Stomach (tissue), 8 donors: ENCODE measurements at regions not wholly inside any gene's neighbourhood (a gene's known extent, or its start where the extent isn't known, plus 50 kb on each side); places are given as distances from the start of the nearest gene placed in this dataset.

Experiments
- DNase-seq, 2 donors: peaks; one replicate each; pipeline versions ENCODE4 v3.0.0 to v3.0.0-alpha.2; 2013 to 2019
- H3K27ac ChIP-seq, 5 donors: fragments of 200-600 bp in 4 of 5; sonication (generic) in 4 of 5; one replicate each; pipeline ENCODE4 v1.5.1; 2013 to 2019; ENCODE audit warnings: mild to moderate bottlenecking in 1 of 5, moderate library complexity in 1 of 5
- H3K27me3 ChIP-seq, 3 donors: fragments of 200-600 bp; sonication (generic); one replicate each; pipeline ENCODE4 v1.5.1; 2017 to 2019; ENCODE audit warnings: mixed run types in 1 of 3
- H3K36me3 ChIP-seq, 4 donors: fragments of 200-600 bp; sonication (generic); 1 replicate in 3 of 4; 2 replicates in 1 of 4; pipeline ENCODE4 v1.5.1; 2016 to 2019
- H3K4me1 ChIP-seq, 4 donors: fragments of 200-600 bp; sonication (generic); one replicate each; pipeline ENCODE4 v1.5.1; 2016 to 2019
- H3K4me3 ChIP-seq, 4 donors: fragments of 200-600 bp; sonication (generic) in 3 of 4; one replicate each; pipeline ENCODE4 v1.5.1; 2016 to 2019; ENCODE audit warnings: mild to moderate bottlenecking in 1 of 4
- H3K9me3 ChIP-seq, 4 donors: fragments of 200-600 bp; sonication (generic); one replicate each; pipeline ENCODE4 v1.5.1; 2016 to 2019
- CTCF ChIP-seq, 7 experiments: fragments of 450-650 bp in 4 of 7; fragments of 200-600 bp in 3 of 7; sonication (generic) in 3 of 7; IDR thresholded peaks; one replicate each; pipeline ENCODE4 v1.5.1; 2016 to 2019; ENCODE audit warnings: antibody characterized with exemption in 7 of 7, control low read depth in 2 of 7, mild to moderate bottlenecking in 1 of 7
- EP300 ChIP-seq: sonication (generic); formaldehyde crosslinking; IDR thresholded peaks from one replicate; pipeline ENCODE4 v1.6.1; 2017; ENCODE audit warnings: antibody characterized with exemption
- POLR2A ChIP-seq, 4 donors: fragments of 450-650 bp; IDR thresholded peaks; one replicate each; pipeline ENCODE4 v1.6.1; 2016; ENCODE audit warnings: antibody characterized with exemption in 4 of 4, control low read depth in 2 of 4, mild to moderate bottlenecking in 1 of 4, moderate library complexity in 1 of 4
- POLR2AphosphoS5 ChIP-seq, 3 donors: sonication (generic); formaldehyde crosslinking; IDR thresholded peaks; one replicate each; pipeline ENCODE4 v1.6.1; 2016; ENCODE audit warnings: antibody characterized with exemption in 3 of 3
- WGBS, 5 donors: extraction: QIAGEN DNeasy Blood & Tissue Kit in 3 of 5; methylation state at CpG; one replicate each; pipeline versions ENCODE4 v1.1.5 to v1.1.7; 2013 to 2018; 5-methylcytosine and 5-hydroxymethylcytosine counted together
- intact Hi-C: fragments of 100-400 bp; cut with DNase I; formaldehyde crosslinking; loops from one replicate; pipeline ENCODE4 v1.15.1; 2023; ENCODE audit warnings: low total_unique reads
- donor health status: healthy with polysubstance abuse.
- donor health status: Bipolar disorder and iron deficiency.
- donor health status: healthy.

- TF ChIP-seq EP300 = no peak
- no peak for TF ChIP-seq POLR2AphosphoS5 (IDR thresholded peaks at IDR 0.05)
- TF ChIP-seq POLR2A (IDR thresholded peaks at IDR 0.05) = no peak
- TF ChIP-seq CTCF (IDR thresholded peaks at IDR 0.05) = no peak
- no peaks in the 10 kb centered on the region for H3K36me3 ChIP-seq
- intact Hi-C loops = no loop called here
Measured at GRCh38 chr12:107360033-107360432, 266.7 kb upstream of the CRY1 start.

DNA sequence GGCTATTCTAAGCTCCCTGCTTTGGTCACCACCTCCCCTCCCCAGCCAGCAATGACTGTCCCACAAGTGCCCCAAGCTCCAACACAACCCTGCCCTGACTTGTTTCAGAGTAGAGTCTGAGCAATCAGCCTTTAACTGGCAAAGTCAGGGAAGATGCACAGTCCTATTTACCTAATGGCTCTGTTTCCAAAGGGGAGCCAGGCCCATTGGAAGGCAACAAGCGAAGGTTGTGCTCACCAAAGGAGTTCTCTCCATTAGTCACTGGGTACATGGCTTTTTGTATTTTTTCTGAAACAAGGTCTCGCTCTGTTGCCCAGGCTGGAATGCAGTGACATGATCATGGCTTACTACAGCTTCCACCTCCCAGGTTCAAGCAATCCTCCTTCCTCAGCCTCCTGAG, 267.1 kb upstream of the CRY1 start:
- no peaks in the 10 kb centered on the region for H3K4me1 ChIP-seq
- peaks cover 0 to 4% (median 0%) of the 10 kb centered on the region in 3 donors for H3K27me3 ChIP-seq
- WGBS, 5 donors = 85 to 95% (median 93%) methylated on average over 2 of the region's 2 CpGs
- DNase-seq = no peak
- H3K36me3 ChIP-seq = no peaks in the 10 kb centered on the region
- TF ChIP-seq CTCF (IDR thresholded peaks at IDR 0.05) (no peak), POLR2AphosphoS5 (IDR thresholded peaks at IDR 0.05) (no peak), EP300 (no peak), POLR2A (IDR thresholded peaks at IDR 0.05) (no peak)
- H3K27ac ChIP-seq = no peak overlapping the region
- H3K9me3 ChIP-seq = no peaks in the 10 kb centered on the region
- H3K4me3 ChIP-seq = no peak overlapping the region
- intact Hi-C loops = no loop called here

More at GRCh38 chr12:107360033-107360432, 266.7 kb upstream of the CRY1 start:
- Histone ChIP-seq H3K4me1 (no peaks in the 10 kb centered on the region), H3K27ac (no peak overlapping the region), H3K9me3 (no peaks in the 10 kb centered on the region), H3K4me3 (no peak overlapping the region), H3K27me3 (peaks cover 0 to 6% (median 0%) of the 10 kb centered on the region in 3 donors)
- no peak for DNase-seq

GRCh38 chr12:107361970-107362369, 268.6 kb upstream of the CRY1 start:
- Histone ChIP-seq H3K27me3 (no peaks in the 10 kb centered on the region), H3K4me3 (no peak overlapping the region), H3K36me3 (no peaks in the 10 kb centered on the region), H3K4me1 (no peaks in the 10 kb centered on the region), H3K9me3 (no peaks in the 10 kb centered on the region), H3K27ac (no peak overlapping the region)
- 76 to 95% (median 82%) methylated on average over 2 of the region's 2 CpGs for WGBS, 5 donors
- no peak for DNase-seq
- TF ChIP-seq CTCF (IDR thresholded peaks at IDR 0.05) (no peak), EP300 (no peak), POLR2A (IDR thresholded peaks at IDR 0.05) (no peak), POLR2AphosphoS5 (IDR thresholded peaks at IDR 0.05) (no peak)
- intact Hi-C loops = no loop called here

DNA sequence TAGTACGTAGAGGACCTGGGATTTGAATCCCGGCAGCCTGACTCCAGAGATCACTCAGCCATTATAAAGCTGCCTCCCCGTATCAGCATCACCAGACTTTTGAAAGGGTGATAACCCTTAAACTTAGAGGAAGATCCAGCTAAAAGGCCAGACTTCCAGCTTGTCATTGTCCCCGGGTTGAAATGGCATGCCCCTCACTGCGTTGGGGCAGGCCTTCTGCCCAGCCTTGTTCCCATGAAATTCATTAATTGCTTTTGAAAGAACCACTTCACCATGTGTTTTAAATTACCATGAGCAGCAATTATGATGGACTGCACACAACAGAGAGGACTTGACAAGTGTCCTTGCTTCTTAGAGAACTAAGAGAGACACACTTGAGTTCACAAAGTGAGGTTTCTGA, 269.6 kb upstream of the CRY1 start:
- intact Hi-C loops = no loop called here
- H3K36me3 ChIP-seq = no peaks in the 10 kb centered on the region
- no peak for DNase-seq
- no peaks in the 10 kb centered on the region for H3K27me3 ChIP-seq
- 80 to 90% (median 86%) methylated on average over 5 of the region's 5 CpGs for WGBS, 5 donors
- no peak for TF ChIP-seq EP300
- no peak overlapping the region for H3K27ac ChIP-seq
- no peak overlapping the region for H3K4me3 ChIP-seq
- no peaks in the 10 kb centered on the region for H3K9me3 ChIP-seq
- no peaks in the 10 kb centered on the region for H3K4me1 ChIP-seq

DNA sequence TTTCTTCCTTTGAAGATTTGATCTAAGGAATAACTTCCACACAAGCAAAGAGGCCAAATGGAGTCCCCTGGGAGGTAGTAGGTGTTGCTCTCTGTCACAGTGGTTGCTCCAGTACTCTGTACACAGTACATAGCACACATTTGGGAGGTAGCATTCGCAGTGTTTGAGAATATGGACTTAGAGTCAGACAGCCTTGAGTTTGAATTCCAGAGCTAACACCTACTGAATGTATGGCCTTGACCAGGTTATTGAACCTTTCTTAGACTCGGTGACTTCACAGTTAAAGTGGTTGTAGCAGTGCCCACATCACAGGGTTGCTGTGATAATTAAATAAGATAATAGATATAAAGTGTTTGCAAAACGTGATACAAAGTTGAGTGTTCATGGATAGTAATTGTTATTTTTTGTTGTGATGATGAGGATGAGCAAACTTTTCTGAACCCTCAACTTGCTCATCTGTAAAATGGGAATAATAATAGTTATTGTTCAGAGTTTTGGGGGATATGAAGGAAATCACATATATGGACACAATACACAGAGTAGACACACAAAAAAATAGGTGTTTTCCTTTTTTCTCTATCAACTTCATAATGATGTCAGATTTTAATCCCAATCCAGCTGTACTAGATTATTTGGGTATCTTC, 271.6 kb upstream of the CRY1 start:
- no peaks in the 10 kb centered on the region for H3K4me1 ChIP-seq
- intact Hi-C loops = no loop called here
- TF ChIP-seq EP300 = no peak
- no peak for TF ChIP-seq POLR2AphosphoS5 (IDR thresholded peaks at IDR 0.05)
- TF ChIP-seq CTCF (IDR thresholded peaks at IDR 0.05) = no peak
- no peak for TF ChIP-seq POLR2A (IDR thresholded peaks at IDR 0.05)
- H3K27ac ChIP-seq = no peak overlapping the region
- H3K36me3 ChIP-seq = no peaks in the 10 kb centered on the region
- no peaks in the 10 kb centered on the region for H3K9me3 ChIP-seq
- WGBS, 5 donors = 70 to 85% (median 78%) methylated on average over 3 of the region's 3 CpGs
- no peaks in the 10 kb centered on the region for H3K27me3 ChIP-seq
- DNase-seq = no peak
- H3K4me3 ChIP-seq = no peak overlapping the region
